ENCODE measurements at regions not wholly inside any gene's neighbourhood (a gene's known extent, or its start where the extent isn't known, plus 50 kb on each side); places are given as distances from the start of the nearest gene placed in this dataset.

- no peak overlapping the region for H3K4me3 ChIP-seq (ENCODE audit: low read length)
- ATAC-seq (ENCODE audit: poor library complexity) (no peak), DNase-seq (no peak)
- H3K27ac Mint-ChIP-seq = no peak overlapping the region
- H3K4me1 Mint-ChIP-seq (ENCODE audit: low read depth) = no peaks in the 10 kb centered on the region
- POLR2A ChIA-PET = no interaction called here
- no peaks in the 10 kb centered on the region for H3K9me3 ChIP-seq (ENCODE audit: control insufficient read depth in 1 of 2, insufficient read depth in 1 of 2, low read length in 2 of 2)
- TF ChIP-seq CTCF (IDR thresholded peaks at IDR 0.05) = no peak
- intact Hi-C loops (cut with DNase I, micrococcal nuclease) = no loop called here
- no peak overlapping the region for H3K4me3 Mint-ChIP-seq
- H3K36me3 Mint-ChIP-seq (ENCODE audit: low read depth) = no peaks in the 10 kb centered on the region
- H3K9me3 Mint-ChIP-seq = no peaks in the 10 kb centered on the region
- CTCF ChIA-PET = no interaction called here
- no peaks in the 10 kb centered on the region for H3K36me3 ChIP-seq (ENCODE audit: insufficient read depth, low read length)
- H3K27ac ChIP-seq (ENCODE audit: low read depth in 1 of 2, low read length in 2 of 2) = no peak overlapping the region
- H3K27me3 ChIP-seq (ENCODE audit: control insufficient read depth in 1 of 2, insufficient read depth in 2 of 2, low read length in 2 of 2) = no peaks in the 10 kb centered on the region
- no peaks in the 10 kb centered on the region for H3K4me1 ChIP-seq (ENCODE audit: insufficient read depth, low read length)
- no peaks in the 10 kb centered on the region for H3K27me3 Mint-ChIP-seq
Measured at GRCh38 chr4:120163895-120164294, 97.2 kb upstream of the MAD2L1 start.

- Mint-ChIP-seq H3K9me3 (no peaks in the 10 kb centered on the region), H3K4me3 (no peak overlapping the region), H3K36me3 (ENCODE audit: low read depth) (no peaks in the 10 kb centered on the region), H3K27ac (no peak overlapping the region), H3K4me1 (ENCODE audit: low read depth) (no peaks in the 10 kb centered on the region), H3K27me3 (peaks cover 12% of the 10 kb centered on the region)
- ChIA-PET CTCF (no interaction called here), POLR2A (no interaction called here)
- Histone ChIP-seq H3K36me3 (ENCODE audit: insufficient read depth, low read length) (no peaks in the 10 kb centered on the region), H3K9me3 (ENCODE audit: control insufficient read depth in 1 of 2, insufficient read depth in 1 of 2, low read length in 2 of 2) (no peaks in the 10 kb centered on the region), H3K27ac (ENCODE audit: low read depth in 1 of 2, low read length in 2 of 2) (no peak overlapping the region), H3K4me1 (ENCODE audit: insufficient read depth, low read length) (no peaks in the 10 kb centered on the region), H3K27me3 (ENCODE audit: control insufficient read depth in 1 of 2, insufficient read depth in 2 of 2, low read length in 2 of 2) (no peaks in the 10 kb centered on the region), H3K4me3 (ENCODE audit: low read length) (no peak overlapping the region)
- DNase-seq (no peak), ATAC-seq (ENCODE audit: poor library complexity) (no peak)
- intact Hi-C loops (cut with DNase I, micrococcal nuclease) = loop anchor here (5.0 to 10.0 kb wide), 3 partner anchors 87 to 1496 kb away; no protein-coding TSS in a partner anchor
- no peak for TF ChIP-seq CTCF (IDR thresholded peaks at IDR 0.05)
Measured at GRCh38 chr4:120158841-120159463, 92.3 kb upstream of the MAD2L1 start.

- no peaks in the 10 kb centered on the region for H3K36me3 Mint-ChIP-seq (ENCODE audit: low read depth)
- Histone ChIP-seq H3K9me3 (ENCODE audit: control insufficient read depth in 1 of 2, insufficient read depth in 1 of 2, low read length in 2 of 2) (no peaks in the 10 kb centered on the region), H3K27me3 (ENCODE audit: control insufficient read depth in 1 of 2, insufficient read depth in 2 of 2, low read length in 2 of 2) (no peaks in the 10 kb centered on the region), H3K4me3 (ENCODE audit: low read length) (no peak overlapping the region), H3K27ac (ENCODE audit: low read depth in 1 of 2, low read length in 2 of 2) (no peak overlapping the region), H3K4me1 (ENCODE audit: insufficient read depth, low read length) (no peaks in the 10 kb centered on the region), H3K36me3 (ENCODE audit: insufficient read depth, low read length) (no peaks in the 10 kb centered on the region)
- ChIA-PET CTCF (interaction anchor here (0.5 kb wide), 1 partner anchor 1499 kb away, joined by 3 read pairs; no protein-coding TSS in a partner anchor), POLR2A (no interaction called here)
- no peak for TF ChIP-seq CTCF (IDR thresholded peaks at IDR 0.05)
- H3K27ac Mint-ChIP-seq = no peak overlapping the region
- intact Hi-C loops (cut with DNase I, micrococcal nuclease) = loop anchor here (5.0 to 10.0 kb wide), 3 partner anchors 86 to 1497 kb away; no protein-coding TSS in a partner anchor
- H3K4me1 Mint-ChIP-seq (ENCODE audit: low read depth) = no peaks in the 10 kb centered on the region
- H3K27me3 Mint-ChIP-seq = peaks cover 12% of the 10 kb centered on the region
- DNase-seq = no peak
- no peak for ATAC-seq (ENCODE audit: poor library complexity)
- no peak overlapping the region for H3K4me3 Mint-ChIP-seq
- H3K9me3 Mint-ChIP-seq = no peaks in the 10 kb centered on the region
Measured at GRCh38 chr4:120158046-120158445, 91.4 kb upstream of the MAD2L1 start.
